ENCODE measurements at regions not wholly inside any gene's neighbourhood (a gene's known extent, or its start where the extent isn't known, plus 50 kb on each side); places are given as distances from the start of the nearest gene placed in this dataset.

DNA sequence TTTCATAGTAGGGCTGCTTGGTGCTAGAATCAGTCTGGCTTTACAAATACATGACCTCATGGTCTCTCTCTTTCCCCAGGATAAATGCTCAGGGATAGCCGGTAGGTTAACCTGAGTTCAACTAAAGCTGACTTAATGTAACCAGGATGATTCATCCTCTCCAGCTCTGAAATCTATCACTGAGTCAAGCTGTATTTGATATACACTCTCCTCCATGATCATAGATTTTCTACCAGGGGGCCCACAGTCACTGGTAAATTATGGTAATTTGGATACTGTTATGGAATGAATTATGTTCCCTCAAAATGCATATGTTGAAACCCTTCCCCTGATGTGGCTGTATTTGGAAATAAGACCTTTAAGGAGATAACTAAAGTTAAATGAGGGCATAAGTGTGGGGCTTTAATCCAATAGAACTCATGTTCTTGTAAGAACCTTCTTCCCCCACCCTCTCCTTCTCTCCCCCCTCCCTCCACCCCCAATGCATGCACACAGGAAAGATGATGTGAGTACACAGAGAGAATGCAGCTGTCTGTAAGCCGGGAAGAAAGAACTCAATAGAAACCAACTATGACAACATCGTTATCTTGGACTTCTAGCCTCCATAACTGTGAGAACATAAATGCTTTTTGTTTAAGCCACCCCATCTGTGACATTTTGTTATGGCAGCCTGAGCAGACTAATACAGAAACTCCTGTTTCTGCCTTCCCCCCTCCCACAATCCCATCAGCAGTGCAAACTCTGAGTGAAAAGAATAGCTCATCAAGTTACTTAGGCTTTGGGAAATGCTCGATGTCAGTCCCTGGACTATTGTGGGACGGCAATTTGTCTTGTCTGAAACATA lies 134.9 kb upstream of the KYNU start:
- TF ChIP-seq POLR2AphosphoS5 (IDR thresholded peaks at IDR 0.05) = no peak
- TF ChIP-seq CTCF (IDR thresholded peaks at IDR 0.05) = no peak
- no peak for TF ChIP-seq POLR2A (IDR thresholded peaks at IDR 0.05)
- TF ChIP-seq EP300 (IDR thresholded peaks at IDR 0.05) = no peak

Data from upper lobe of left lung (tissue), 4 donors.